ENCODE measurements at regions not wholly inside any gene's neighbourhood (a gene's known extent, or its start where the extent isn't known, plus 50 kb on each side); places are given as distances from the start of the nearest gene placed in this dataset.
"Not testable (repeated sequence)": the region's sequence is repeated elsewhere in the genome, so short reads cannot be mapped to it uniquely, and the experiment has no call there.

GRCh38 chrX:25141684-25142083 lies 125.9 kb upstream of the ARX start:
- no peak for DNase-seq (ENCODE audit: low read depth)

DNA sequence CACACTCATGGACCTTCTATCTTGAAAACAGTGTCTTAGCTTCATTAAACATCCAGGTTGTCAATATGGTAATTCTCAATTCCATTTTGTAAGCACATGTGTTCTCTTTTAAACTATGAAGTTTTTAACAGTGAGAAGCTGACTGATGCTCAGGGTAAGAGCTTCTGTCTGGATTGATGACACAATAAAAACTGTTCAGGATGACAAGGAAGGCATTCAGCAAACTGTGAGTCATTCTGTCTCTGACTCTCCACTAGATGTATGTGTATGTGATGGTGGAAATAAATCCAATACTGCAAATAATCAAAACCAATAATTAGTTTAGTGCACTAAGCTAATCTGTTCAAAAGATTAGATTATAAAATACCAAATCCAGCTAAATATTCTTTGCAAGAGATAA lies 115.3 kb upstream of the ARX start:
- no peak for DNase-seq (ENCODE audit: low read depth)

DNA sequence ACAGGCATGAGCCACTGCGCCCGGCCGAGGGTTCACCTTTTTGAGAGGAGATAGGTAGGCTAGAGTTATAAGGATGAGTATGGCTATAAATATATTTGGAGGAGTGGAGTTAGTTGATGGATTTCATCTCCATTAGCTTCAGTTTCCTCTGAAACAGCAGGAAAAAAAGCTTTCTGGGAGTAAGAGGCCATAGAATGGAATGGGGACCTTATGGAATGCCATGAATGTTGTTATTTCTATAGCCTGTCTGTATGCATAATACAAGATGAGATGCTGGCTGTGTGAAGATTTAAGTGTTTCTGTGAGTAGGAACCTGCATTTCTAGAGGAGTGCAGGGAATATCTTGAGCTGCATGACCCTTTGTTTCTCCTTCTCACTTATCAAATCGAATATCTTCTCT lies 114.9 kb upstream of the ARX start:
- DNase-seq (ENCODE audit: low read depth) = no peak

- no peak for DNase-seq (ENCODE audit: low read depth)
These were observed 109.7 kb upstream of the ARX start for GRCh38 chrX:25125483-25125882.

- DNase-seq (ENCODE audit: low read depth) = no peak
These were observed 108.6 kb upstream of the ARX start for GRCh38 chrX:25124391-25124790.

DNA sequence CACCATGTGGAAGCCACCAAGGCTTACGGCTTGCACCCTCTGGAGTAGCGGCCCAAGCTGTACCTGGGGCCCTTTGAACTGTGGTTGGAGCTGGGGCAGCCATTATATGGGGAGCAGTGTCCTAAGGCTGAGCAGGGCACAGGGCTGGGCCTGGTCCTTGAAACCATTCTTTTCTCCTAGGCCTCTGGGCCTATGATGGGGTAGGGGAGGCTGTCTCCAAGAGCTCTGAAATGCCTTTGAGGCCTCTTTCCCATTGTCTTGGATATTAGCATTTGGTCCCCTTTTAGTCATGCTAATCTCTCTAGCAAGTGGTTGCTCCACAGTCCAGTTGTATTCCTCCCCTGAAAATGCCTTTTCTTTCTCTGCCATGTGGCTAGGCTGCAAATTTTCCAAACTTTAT lies 96.4 kb upstream of the ARX start:
- no peak for DNase-seq (ENCODE audit: low read depth)

GRCh38 chrX:25108481-25108880 lies 92.7 kb upstream of the ARX start:
- DNase-seq (ENCODE audit: low read depth) = no peak

DNA sequence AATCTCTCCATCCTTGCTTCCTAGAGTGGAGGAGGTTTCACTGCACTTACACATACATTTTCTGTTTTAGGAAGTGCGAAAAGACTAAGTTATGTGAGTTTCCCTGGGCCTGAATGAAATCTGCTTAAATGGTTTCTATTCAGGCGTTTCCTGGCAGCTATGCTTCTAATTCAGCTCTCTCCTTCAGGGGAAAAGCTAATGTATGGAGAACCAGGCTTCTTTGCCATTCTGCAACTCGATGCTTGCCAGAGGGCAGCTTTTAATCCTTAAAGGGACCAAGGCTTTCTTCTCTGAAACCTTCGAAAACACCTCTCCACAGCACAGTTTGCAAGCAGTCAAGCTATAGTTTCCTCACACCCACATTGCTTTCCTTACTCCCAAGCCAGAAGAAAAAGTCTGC lies 89.5 kb upstream of the ARX start:
- no peak for DNase-seq (ENCODE audit: low read depth)

GRCh38 chrX:25096522-25097045 lies 80.8 kb upstream of the ARX start:
- DNase-seq (ENCODE audit: low read depth) = no peak

- not testable (repeated sequence) for DNase-seq (ENCODE audit: low read depth)
These were observed 75.4 kb upstream of the ARX start for GRCh38 chrX:25091152-25091551.

DNA sequence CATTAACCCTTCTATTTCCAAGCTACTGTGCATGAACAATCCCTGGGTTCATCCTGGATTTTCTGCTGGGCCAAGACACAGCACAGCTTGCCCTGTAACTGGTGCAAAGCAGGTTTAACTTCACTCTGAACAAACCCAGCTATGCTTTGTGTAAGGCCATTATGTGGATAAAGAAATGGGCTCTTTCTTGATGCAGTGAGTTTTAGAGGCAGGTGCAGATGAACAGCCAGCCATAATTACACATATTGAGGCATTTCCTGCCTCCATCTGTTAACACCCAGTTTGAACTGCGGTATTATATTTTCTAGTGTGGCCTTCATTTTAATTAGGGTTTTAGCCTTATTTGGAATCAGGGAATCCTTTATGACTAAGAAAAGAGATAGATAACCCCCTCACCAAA lies 68.7 kb upstream of the ARX start:
- no peak for DNase-seq (ENCODE audit: low read depth)

- no peak for DNase-seq (ENCODE audit: low read depth)
These were observed 67.9 kb upstream of the ARX start for GRCh38 chrX:25083661-25084060.

- no peak for DNase-seq (ENCODE audit: low read depth)
These were observed 63.3 kb upstream of the ARX start for GRCh38 chrX:25079020-25079419.

DNA sequence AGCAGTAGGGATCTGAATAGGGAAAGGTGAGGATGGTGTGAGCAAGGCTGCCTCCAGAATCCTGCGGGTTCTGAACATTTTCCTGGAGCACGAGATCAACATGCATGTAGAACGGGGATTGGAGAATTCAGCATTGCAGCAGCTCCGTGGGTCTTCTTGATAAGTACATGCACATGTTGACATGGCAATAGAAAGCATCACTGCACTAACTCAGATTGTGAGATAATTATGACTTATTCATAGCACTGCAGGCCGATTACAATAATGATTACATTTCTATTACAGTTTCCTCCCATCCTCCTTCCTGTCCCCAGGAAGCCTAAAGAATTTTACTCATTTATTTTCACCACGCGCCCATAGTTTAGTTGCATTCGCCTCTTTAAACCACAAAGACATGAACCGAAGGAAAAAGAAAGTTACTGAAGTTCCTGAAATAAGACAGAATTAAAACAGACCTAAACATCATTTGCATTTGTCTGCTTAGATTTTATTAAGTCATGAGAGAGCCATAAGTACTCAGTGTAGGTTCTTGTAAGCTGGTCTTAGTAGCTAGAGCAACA lies 61.3 kb upstream of the ARX start:
- DNase-seq (ENCODE audit: low read depth) = no peak

- no peak for DNase-seq (ENCODE audit: low read depth)
These were observed 56.5 kb upstream of the ARX start for GRCh38 chrX:25072247-25072646.

GRCh38 chrX:25070038-25070437 lies 54.3 kb upstream of the ARX start:
- DNase-seq (ENCODE audit: low read depth) = no peak

- DNase-seq (ENCODE audit: low read depth) = no peak
These were observed 53.4 kb upstream of the ARX start for GRCh38 chrX:25069209-25069608.

DNA sequence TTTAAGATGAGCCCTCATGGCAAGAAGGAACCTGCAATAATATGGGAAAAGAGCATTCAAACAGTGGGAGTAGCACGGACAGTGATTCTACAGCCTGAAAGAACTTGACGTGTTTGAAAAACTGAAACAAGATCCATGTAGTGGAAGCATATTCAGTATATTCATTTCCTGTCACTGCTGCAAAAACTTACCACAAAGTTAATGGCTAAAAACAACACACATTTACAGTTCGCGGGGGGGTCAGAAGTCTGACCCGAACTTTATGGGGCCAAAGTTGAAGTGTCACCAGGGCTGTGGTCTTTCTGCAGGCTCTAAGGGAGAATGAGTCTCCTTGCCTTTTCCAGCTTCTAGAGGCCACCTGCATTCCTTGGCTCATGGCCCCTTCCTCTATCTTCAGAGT lies 52.6 kb upstream of the ARX start:
- no peak for DNase-seq (ENCODE audit: low read depth)

DNA sequence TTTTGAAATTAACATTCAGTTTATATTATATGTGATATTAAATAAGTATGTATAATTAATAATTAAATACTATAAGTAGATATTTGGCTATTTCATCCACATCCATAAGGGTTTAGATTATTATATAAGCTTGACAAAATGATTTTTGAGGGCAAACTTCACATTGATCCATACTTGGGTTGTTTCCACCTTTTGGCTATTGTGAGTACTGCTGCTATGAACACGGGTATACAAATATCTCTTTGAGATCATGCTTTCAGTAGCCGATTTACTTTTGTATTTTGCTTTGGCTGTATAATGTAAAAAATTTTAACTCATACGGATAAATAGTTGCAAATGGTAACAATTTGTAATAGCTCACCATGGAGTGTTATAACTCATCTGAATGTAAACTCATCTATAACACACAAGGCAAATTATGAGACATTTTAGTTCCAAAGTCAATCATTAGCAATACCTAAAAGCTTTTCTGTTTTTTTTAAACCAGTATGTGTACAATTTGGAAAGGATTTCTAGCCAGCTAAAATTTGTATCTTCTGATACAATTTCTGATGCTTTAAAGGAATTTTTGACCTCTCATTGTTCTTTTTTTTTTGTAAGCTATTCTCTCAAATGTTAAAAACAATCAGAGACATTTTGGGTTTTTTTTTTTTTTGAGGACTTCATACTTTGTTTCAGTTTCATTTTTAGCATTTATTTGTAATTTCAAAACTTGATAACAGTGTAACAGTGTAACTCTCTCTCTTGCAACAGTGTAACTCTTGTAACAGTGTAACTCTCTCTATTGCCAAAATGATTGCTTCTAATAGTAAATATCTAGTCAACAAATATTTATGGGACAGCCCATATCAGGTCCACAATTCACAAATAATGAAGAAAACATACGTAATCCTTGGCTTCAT lies 51.8 kb upstream of the ARX start:
- no peak for DNase-seq (ENCODE audit: low read depth)

- DNase-seq (ENCODE audit: low read depth) = no peak
These were observed 50.4 kb upstream of the ARX start for GRCh38 chrX:25066131-25066530.

All from fibroblast of gingiva (primary cell).